Ecto neural progenitor cell (in vitro differentiated cells): ENCODE measurements at regions not wholly inside any gene's neighbourhood (a gene's known extent, or its start where the extent isn't known, plus 50 kb on each side); places are given as distances from the start of the nearest gene placed in this dataset.
"Not testable (repeated sequence)": the region's sequence is repeated elsewhere in the genome, so short reads cannot be mapped to it uniquely, and the experiment has no call there.

Experiments
- DNase-seq: peaks from one replicate; pipeline ENCODE4 v3.0.0-alpha.2; 2018; ENCODE audit warnings: low spot score

- no peak for DNase-seq
Measured at GRCh38 chr16:87156195-87156594, 161.0 kb downstream of the C16orf95 start.

DNA sequence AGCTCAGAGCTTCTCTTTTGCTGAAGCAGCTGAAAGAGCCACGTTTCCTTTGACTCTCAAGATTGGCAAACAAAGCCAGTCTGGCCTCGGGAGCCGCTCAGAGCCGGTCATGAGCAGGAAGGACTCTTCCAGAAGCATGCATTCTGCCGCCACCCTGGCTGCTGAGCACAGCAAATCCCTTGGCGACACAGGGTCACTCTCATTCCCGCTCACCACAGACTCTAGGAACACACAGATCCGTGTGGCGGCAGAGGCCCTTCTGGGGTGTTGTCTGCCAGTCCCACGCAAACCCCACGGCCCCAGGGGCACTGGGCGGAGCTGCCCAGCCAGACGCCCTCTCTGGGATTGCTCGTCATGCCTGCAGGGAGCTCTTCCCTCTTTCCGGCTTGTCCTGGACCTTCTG, 157.0 kb downstream of the C16orf95 start:
- no peak for DNase-seq

DNA sequence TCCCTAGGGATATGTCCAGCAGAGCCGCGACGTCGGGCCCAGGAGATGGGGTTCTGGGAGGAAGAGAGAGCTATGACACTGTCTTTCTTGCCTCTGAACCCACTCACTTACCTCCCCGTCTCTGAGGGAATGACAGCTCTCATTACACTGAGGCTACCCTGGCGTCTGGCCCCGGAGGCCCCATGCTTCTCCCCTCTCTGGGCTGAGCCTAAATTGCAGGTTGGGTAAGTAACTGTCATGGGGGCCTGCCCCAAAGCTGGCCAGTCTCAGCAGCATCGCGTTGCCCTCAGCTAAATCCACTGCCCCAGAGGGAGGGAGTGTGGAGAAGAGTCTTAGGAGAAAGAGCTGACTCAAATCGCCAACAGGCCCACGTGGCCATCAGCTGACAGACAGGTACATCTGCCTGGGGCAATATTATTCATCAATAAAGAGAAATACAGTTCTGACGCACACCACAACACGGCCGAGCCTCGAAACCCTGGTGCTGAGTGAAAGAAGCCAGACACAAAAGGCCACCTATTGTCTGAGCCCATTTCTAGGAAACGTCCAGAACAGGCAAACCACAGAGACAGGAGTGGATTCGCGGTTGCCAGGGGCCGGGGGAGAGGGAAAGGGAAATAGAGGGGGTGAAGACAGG, 156.4 kb downstream of the C16orf95 start:
- no peak for DNase-seq

- not testable (repeated sequence) for DNase-seq
Measured at GRCh38 chr16:87161410-87161809, 155.8 kb downstream of the C16orf95 start.

GRCh38 chr16:87161822-87162676, 155.1 kb downstream of the C16orf95 start:
- DNase-seq = no peak

DNA sequence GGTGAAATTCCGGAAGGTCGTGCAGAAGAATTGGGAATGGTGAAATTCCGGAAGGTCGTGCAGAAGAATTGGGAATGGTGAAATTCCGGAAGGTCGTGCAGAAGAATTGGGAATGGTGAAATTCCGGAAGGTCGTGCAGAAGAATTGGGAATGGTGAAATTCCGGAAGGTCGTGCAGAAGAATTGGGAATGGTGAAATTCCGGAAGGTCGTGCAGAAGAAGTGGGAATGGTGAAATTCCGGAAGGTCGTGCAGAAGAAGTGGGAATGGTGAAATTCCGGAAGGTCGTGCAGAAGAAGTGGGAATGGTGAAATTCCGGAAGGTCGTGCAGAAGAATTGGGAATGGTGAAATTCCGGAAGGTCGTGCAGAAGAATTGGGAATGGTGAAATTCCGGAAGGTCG, 154.4 kb downstream of the C16orf95 start:
- not testable (repeated sequence) for DNase-seq

- DNase-seq = no peak
Measured at GRCh38 chr16:87163637-87164036, 153.6 kb downstream of the C16orf95 start.

GRCh38 chr16:87165151-87165550, 152.0 kb downstream of the C16orf95 start:
- DNase-seq = no peak

- DNase-seq = no peak
Measured at GRCh38 chr16:87165885-87166284, 151.3 kb downstream of the C16orf95 start.

DNA sequence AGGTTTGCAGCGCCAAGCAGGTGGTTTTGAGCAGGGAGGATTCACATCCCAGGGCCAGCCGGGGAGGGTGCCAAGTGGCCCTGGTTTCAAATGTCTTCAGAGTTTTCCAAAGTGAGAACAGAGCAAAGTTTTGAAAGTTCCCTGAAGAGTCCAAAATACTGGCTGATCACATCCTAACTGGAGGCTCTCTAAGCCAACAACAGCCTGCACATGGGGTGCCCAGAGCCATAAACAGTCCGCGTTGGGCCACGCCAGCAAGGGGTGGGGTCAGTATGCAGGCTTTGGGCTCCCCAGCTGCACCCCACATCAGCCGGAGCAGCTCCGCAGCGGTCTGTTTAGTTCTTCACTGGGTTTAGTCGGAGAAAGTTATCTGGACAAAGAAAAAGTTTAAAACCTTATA, 150.9 kb downstream of the C16orf95 start:
- no peak for DNase-seq

GRCh38 chr16:87166934-87167333, 150.3 kb downstream of the C16orf95 start:
- DNase-seq = no peak

DNA sequence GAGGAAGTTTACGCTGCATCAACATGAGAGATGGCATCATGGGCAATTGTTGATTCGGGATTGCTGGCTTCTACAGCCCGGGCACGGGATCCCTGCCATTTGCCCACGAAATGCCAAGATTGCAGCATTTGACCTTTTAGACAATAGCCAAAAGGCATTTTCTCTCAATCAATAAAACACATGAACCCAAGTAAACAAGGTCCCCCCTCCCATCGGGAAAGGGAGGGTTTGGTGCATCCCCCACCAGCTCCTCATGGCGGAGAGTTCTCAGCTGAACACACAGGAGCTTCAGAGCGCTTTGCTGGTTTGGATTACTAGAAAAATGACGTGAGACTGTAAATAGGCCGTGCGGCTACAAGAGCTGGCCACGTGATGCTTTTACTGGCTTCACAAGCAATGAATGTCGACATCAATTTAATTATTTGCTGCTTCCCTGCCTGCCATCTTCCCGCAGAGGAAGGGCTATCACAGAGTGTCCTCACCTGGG, 147.6 kb downstream of the C16orf95 start:
- no peak for DNase-seq

DNA sequence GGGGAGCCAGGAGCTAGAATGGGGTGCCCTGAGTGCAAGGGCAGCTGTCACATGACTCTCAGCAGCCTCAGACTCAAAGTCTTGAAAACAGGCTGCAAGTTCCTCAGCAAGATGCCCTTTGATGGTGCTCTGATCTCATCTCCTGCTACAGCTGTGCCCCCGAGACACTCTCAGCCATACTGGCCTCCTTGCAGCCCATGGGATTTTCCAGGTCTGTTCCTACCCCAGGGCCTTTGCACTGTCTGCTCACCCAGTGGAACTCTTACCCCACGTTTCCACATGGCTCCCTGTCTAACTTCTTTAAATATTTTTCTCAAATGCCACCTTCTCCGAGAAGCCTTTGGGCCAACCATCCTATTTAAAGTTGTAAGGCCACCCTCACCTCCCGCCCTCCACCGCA, 146.9 kb downstream of the C16orf95 start:
- DNase-seq = no peak

DNA sequence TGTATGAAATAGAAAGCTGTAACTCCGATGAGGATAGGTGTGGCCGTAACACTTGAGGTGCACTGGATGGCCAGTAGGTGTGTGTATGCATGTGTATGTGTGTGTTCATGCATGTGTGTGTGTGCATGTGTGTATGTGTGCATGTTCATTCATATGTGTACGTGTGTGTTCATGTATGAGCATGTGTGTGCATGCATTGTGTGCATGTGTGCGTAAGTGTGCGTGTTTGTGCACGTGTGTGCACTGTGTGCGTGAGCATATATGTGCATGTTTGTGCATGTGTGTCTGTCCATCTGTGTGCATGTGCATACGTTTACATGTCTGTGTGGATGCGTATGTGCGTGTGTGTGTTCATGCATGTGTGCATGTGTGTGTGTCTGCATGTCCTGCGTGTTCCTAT, 145.5 kb downstream of the C16orf95 start:
- no peak for DNase-seq

GRCh38 chr16:87172632-87173031, 144.6 kb downstream of the C16orf95 start:
- no peak for DNase-seq

DNA sequence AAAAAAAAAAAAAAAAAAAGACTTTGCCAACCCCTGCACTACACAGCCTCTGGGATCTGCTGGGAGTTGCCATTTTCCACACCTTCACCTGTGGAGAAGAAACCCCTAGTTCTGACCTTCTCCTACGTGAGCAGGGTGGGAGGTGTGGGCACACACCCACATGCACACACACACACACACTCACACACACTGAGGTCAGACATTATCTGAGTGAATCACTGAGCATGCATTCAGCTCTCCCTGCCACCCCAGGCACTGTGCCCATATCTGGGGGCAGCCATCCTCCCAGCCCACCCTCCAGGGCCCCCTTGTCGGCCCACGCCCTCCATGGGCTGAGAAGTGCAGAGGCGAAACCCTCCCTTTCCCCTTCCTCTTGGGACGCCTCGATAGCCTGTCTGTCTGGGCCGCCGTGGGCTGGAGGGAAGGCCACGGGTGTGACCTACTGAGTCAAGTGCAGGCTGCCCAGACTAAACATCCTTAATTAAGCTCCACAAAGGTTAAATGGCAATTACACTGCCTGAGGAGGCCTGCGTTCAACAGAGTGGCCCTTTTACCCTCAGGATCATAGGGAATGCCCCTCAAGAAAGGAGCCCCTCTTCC, 143.8 kb downstream of the C16orf95 start:
- no peak for DNase-seq

GRCh38 chr16:87174061-87174460, 143.1 kb downstream of the C16orf95 start:
- DNase-seq = no peak

GRCh38 chr16:87176735-87177134, 140.5 kb downstream of the C16orf95 start:
- no peak for DNase-seq

- no peak for DNase-seq
Measured at GRCh38 chr16:87177673-87178072, 139.5 kb downstream of the C16orf95 start.

DNA sequence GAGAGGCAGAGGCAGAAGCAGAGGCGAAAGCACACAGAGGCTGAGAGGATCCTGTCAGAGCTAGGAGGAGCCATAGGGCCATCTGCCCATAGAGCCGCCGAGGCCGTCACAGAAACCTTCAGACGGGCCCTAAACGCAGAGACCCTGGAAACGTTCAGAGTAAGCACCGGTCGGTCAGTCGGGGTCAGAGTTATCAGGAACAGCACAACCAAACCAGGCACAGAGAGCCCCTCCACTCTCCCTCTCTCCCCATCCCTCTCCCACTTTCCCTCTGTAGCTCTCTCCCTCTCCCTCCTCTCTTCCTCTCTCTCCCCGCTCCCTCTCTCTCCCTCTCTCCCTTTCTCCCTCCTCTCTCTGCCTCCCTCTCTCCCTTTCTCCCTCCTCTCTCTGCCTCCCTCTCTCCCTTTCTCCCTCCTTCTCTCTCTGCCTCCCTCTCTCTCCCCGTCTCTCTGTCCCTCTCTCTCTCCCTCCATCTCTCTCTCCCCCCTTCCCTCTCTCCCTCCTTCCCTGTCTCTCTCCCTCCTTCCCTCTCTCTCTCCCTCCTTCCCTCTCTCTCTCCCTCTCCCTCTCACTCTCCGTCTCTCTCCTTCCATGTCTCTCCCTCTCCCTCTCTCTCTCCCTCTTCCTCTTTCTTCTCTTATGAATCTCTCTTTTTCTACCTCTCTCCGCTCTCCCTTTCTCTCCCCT, 138.9 kb downstream of the C16orf95 start:
- DNase-seq = no peak

GRCh38 chr16:87178977-87179376, 138.2 kb downstream of the C16orf95 start:
- DNase-seq = no peak

- no peak for DNase-seq
Measured at GRCh38 chr16:87180069-87180468, 137.1 kb downstream of the C16orf95 start.
